HepG2 (cell line): ENCODE measurements at regions not wholly inside any gene's neighbourhood (a gene's known extent, or its start where the extent isn't known, plus 50 kb on each side); places are given as distances from the start of the nearest gene placed in this dataset.

Experiments
- ATAC-seq: fragments of 200-7000 bp; cut with Tn5 transposase; 3 replicates; pipeline ENCODE4 v1.9.1; 2020; ENCODE audit warnings: mild to moderate bottlenecking, moderate library complexity
- BruUV-seq: library from RNA; stranded (reverse); fragments of 400-500 nt; replicated peaks from 2 replicates; lab custom pipeline; 2021; lab: Mats Ljungman, UMichigan
- CTCF ChIA-PET: fragments of 300-600 bp; formaldehyde crosslinking; extraction: SDS; loops from one replicate; lab custom pipeline; 2021; ENCODE audit warnings: low total read pairs, inconsistent platforms, low intra/inter-chr PET ratio; lab: Yijun Ruan, JAX
- POLR2A ChIA-PET: fragments of 350-600 bp; sonication (Branson Sonifier 250); formaldehyde crosslinking; loops from one replicate; lab custom pipeline; 2020; ENCODE audit warnings: antibody characterized with exemption, inconsistent platforms; lab: Yijun Ruan, JAX
- DNase-seq: peaks from one replicate; pipeline ENCODE4 v3.0.0-alpha.2; 2015; ENCODE audit warnings: low spot score
- FAIRE-seq: peaks from 3 replicates; lab custom pipeline; 2011; peaks lifted over from hg19 to GRCh38; lab: Jason Lieb, UNC
- H2AFZ ChIP-seq: one replicate; pipeline ENCODE4 v1.6.1; 2011; ENCODE audit warnings: low read length, inconsistent platforms
- H3K27ac ChIP-seq: fragments of 300-600 bp; 3 replicates; pipeline ENCODE4 v1.8.0; 2011; ENCODE audit warnings: mixed run types, mild to moderate bottlenecking, mixed read lengths, low read length, inconsistent platforms; ENCODE audit not compliant: insufficient read depth; ENCODE audit errors: extremely low read length
- H3K27me3 ChIP-seq, 2 experiments: fragments of 200-600 bp in 1 of 2; 2 replicates in 1 of 2; 3 replicates in 1 of 2; pipeline versions ENCODE4 v1.6.0 to v1.8.0; 2011; ENCODE audit warnings: low read length in 2 of 2, mild to moderate bottlenecking in 2 of 2, moderate library complexity in 2 of 2, inconsistent platforms in 1 of 2; ENCODE audit not compliant: insufficient read depth in 2 of 2, control insufficient read depth in 1 of 2
- H3K36me3 ChIP-seq, 2 experiments: fragments of 200-600 bp in 1 of 2; replicated peaks in 1 of 2; 2 replicates in 1 of 2; 3 replicates in 1 of 2; pipeline versions ENCODE4 v1.5.1 to v1.8.0; 2011; ENCODE audit warnings: low read length in 2 of 2, inconsistent platforms in 1 of 2; ENCODE audit not compliant: insufficient read depth in 2 of 2, control insufficient read depth in 1 of 2
- H3K4me1 ChIP-seq: 2 replicates; pipeline ENCODE4 v1.5.1; 2012; ENCODE audit warnings: low read length, inconsistent platforms; ENCODE audit not compliant: insufficient read depth
- H3K4me2 ChIP-seq: 2 replicates; pipeline ENCODE4 v1.6.0; 2011; ENCODE audit warnings: low read depth, low read length, inconsistent platforms
- H3K4me3 ChIP-seq, 3 experiments: fragments of 200-600 bp in 1 of 3; sonication (generic), shearing (Covaris generic) in 1 of 3; replicated peaks in 1 of 3; 2 replicates each; pipeline ENCODE4 v1.5.1; 2011 to 2016; ENCODE audit warnings: low read length in 3 of 3, inconsistent platforms in 2 of 3, low read depth in 2 of 3, mild to moderate bottlenecking in 2 of 3, control low read depth in 1 of 3, mixed read lengths in 1 of 3; ENCODE audit not compliant: insufficient read depth in 1 of 3
- H3K79me2 ChIP-seq: one replicate; pipeline ENCODE4 v1.6.1; 2011; ENCODE audit warnings: low read length, inconsistent platforms; ENCODE audit not compliant: insufficient read depth
- H3K9ac ChIP-seq: 2 replicates; pipeline ENCODE4 v1.6.0; 2011; ENCODE audit warnings: mild to moderate bottlenecking, low read depth, low read length, inconsistent platforms; ENCODE audit not compliant: insufficient read depth
- H3K9me3 ChIP-seq: 2 replicates; pipeline ENCODE4 v1.5.1; 2012; ENCODE audit warnings: mild to moderate bottlenecking, low read length
- H4K20me1 ChIP-seq: 2 replicates; pipeline ENCODE4 v1.6.0; 2011; ENCODE audit warnings: inconsistent platforms, mild to moderate bottlenecking, low read length, moderate library complexity; ENCODE audit not compliant: insufficient read depth
- AGO1 ChIP-seq: fragments of 200-400 bp; formaldehyde crosslinking; IDR thresholded peaks from 2 replicates; pipeline ENCODE4 v1.6.1; 2017; ENCODE audit warnings: mild to moderate bottlenecking, low read depth, low read length, moderate library complexity; ENCODE audit not compliant: poor library complexity, severe bottlenecking
- CEBPZ ChIP-seq: IDR thresholded peaks from 2 replicates; pipeline ENCODE4 v1.6.1; 2012; ENCODE audit warnings: low read length, improper control_type of control experiment
- NCOA1 ChIP-seq: sonication (generic); formaldehyde crosslinking; IDR thresholded peaks from 2 replicates; pipeline ENCODE4 v1.9.0; 2021; ENCODE audit warnings: missing genetic modification reagents
- PTBP1 ChIP-seq: fragments of 200-400 bp; formaldehyde crosslinking; IDR thresholded peaks from 2 replicates; pipeline ENCODE4 v1.6.1; 2018; ENCODE audit warnings: low read length, low read depth; ENCODE audit not compliant: poor library complexity, severe bottlenecking
- ZGPAT ChIP-seq: IDR thresholded peaks from 2 replicates; pipeline ENCODE4 v1.6.1; 2016; ENCODE audit warnings: mild to moderate bottlenecking
- ZNF180 ChIP-seq: sonication (generic); formaldehyde crosslinking; IDR thresholded peaks from 2 replicates; pipeline ENCODE4 v1.4.0; 2020; ENCODE audit warnings: low read depth, missing genetic modification reagents, borderline replicate concordance
- WGBS: methylation state at CpG from one replicate; pipeline ENCODE4 v1.1.6; 2017; ENCODE audit warnings: low lambda C conversion rate; 5-methylcytosine and 5-hydroxymethylcytosine counted together
- in situ Hi-C: cut with HindIII; loops from 2 replicates; pipeline ENCODE4 v1.10.0; 2017; ENCODE audit warnings: low pct_unique_long_range_greater_than_20kb; ENCODE audit not compliant: extremely low pct_ligation_motif_present
- intact Hi-C: fragments of 100-400 bp; cut with micrococcal nuclease; formaldehyde crosslinking; loops from one replicate; pipeline ENCODE4 v1.10.0; 2022; ENCODE audit not compliant: unreplicated experiment

DNA sequence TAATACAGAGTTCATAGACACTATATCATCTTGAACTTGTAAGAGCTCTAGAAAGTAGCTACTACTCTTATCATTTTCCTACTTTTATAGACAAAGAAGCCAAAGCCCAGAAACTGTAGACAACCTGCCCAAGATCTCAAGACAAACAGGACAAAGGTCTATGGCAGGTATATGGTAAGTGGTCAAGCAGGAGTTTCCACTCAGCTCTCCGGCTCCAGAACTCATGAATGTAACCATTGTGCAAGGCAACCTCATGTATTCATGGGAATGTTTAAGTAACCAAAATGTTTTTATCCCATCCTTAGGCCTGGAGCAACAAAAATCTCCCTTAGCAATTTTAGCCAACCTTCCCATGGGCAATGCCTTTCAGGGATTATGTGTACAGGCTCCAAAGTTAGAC is 163.4 kb upstream of the PUM3 start:
- intact Hi-C loops (no loop called here), in situ Hi-C loops (no loop called here)
- ATAC-seq = no peak

More for the DNA sequence above, 163.4 kb upstream of the PUM3 start:
- POLR2A ChIA-PET = no interaction called here
- BruUV-seq = no TSS peak
- WGBS = 0% methylated on average over 1 of the region's 1 CpG
- no peaks in the 10 kb centered on the region for H3K9me3 ChIP-seq
- no peaks in the 10 kb centered on the region for H3K4me1 ChIP-seq
- H3K36me3 ChIP-seq = no peaks in the 10 kb centered on the region
- CTCF ChIA-PET = no interaction called here
- no peaks in the 10 kb centered on the region for H4K20me1 ChIP-seq
- H3K4me3 ChIP-seq = no peak overlapping the region
- no peaks in the 10 kb centered on the region for H3K27me3 ChIP-seq
- no peak overlapping the region for H3K9ac ChIP-seq
- DNase-seq = no peak
- H2AFZ ChIP-seq = no peak overlapping the region
- H3K79me2 ChIP-seq = no peaks in the 10 kb centered on the region
- TF ChIP-seq NCOA1 (CRISPR knock-in tag) (no peak), ZGPAT (CRISPR knock-in tag) (no peak), CEBPZ (no peak), ZNF180 (CRISPR knock-in tag) (no peak), PTBP1 (no peak), AGO1 (no peak)
- TF ChIP-seq, all 625 proteins: peak for 0
- Histone ChIP-seq H3K4me2 (no peak overlapping the region), H3K27ac (no peak overlapping the region)
- FAIRE-seq = no peak
